ENCODE measurements at regions not wholly inside any gene's neighbourhood (a gene's known extent, or its start where the extent isn't known, plus 50 kb on each side); places are given as distances from the start of the nearest gene placed in this dataset.
"Not testable (repeated sequence)": the region's sequence is repeated elsewhere in the genome, so short reads cannot be mapped to it uniquely, and the experiment has no call there.

- Mint-ChIP-seq H3K4me1 (no peaks in the 10 kb centered on the region), H3K27ac (no peak overlapping the region), H3K27me3 (ENCODE audit: low read depth, poor library complexity) (no peaks in the 10 kb centered on the region), H3K4me3 (no peak overlapping the region), H3K9me3 (no peaks in the 10 kb centered on the region), H3K36me3 (ENCODE audit: low read depth) (no peaks in the 10 kb centered on the region)
- DNase-seq: no peak
- TF ChIP-seq CTCF (IDR thresholded peaks at IDR 0.05): no peak
Measured at GRCh38 chr6:115540077-115540869, 520.4 kb downstream of the FRK start.

- no peak for DNase-seq
- no peak for TF ChIP-seq CTCF (IDR thresholded peaks at IDR 0.05)
- Mint-ChIP-seq H3K27me3 (ENCODE audit: low read depth, poor library complexity) (no peaks in the 10 kb centered on the region), H3K36me3 (ENCODE audit: low read depth) (no peaks in the 10 kb centered on the region), H3K9me3 (no peaks in the 10 kb centered on the region), H3K4me1 (no peaks in the 10 kb centered on the region), H3K4me3 (no peak overlapping the region), H3K27ac (no peak overlapping the region)
Measured at GRCh38 chr6:115539531-115539930, 521.2 kb downstream of the FRK start.

DNA sequence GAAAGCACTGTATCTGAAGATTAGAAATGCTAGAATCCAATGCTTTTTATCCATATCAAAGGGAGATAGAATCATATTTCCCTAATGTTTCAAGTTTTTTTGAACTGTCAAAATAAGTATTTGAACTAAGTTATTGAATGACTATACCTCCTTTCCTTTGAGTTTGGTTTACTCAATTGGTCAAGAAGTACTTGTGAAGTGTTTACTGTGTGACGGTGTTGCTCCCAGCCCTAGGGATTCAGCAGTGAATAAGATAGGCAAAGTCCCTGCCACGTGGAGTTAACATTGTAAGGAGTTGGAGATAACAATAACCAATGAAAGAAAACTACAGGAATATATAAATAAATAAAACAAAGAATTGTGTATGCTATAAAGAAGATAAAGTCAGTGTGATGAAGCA is 535.9 kb downstream of the FRK start:
- Mint-ChIP-seq H3K4me1 (no peaks in the 10 kb centered on the region), H3K27me3 (ENCODE audit: low read depth, poor library complexity) (peaks cover 3% of the 10 kb centered on the region), H3K36me3 (ENCODE audit: low read depth) (no peaks in the 10 kb centered on the region), H3K4me3 (no peak overlapping the region), H3K9me3 (peaks cover 21% of the 10 kb centered on the region), H3K27ac (no peak overlapping the region)
- no peak for DNase-seq
- TF ChIP-seq CTCF (IDR thresholded peaks at IDR 0.05): no peak

DNA sequence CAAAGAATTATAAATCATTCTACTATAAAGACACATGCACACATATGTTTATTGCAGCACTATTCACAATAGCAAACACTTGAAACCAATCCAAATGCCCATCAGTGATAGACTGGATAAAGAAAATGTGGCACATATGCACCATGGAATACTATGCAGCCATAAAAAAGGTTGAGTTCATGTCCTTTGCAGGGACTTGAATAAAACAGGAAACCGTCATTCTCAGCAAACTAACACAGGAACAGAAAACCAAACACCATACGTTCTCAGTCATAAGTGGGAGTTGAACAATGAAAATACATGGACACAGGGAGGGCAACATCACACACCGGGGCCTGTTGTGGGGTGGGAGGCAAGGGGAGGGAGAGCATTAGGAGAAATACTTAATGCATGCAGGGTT is 538.9 kb downstream of the FRK start:
- H3K4me1 Mint-ChIP-seq; DNase-seq; H3K27me3 Mint-ChIP-seq (ENCODE audit: low read depth, poor library complexity); H3K27ac Mint-ChIP-seq; H3K4me3 Mint-ChIP-seq; H3K36me3 Mint-ChIP-seq (ENCODE audit: low read depth): not testable (repeated sequence)
- peaks cover 26% of the 10 kb centered on the region for H3K9me3 Mint-ChIP-seq

- no peaks in the 10 kb centered on the region for H3K36me3 Mint-ChIP-seq (ENCODE audit: low read depth)
- no peak overlapping the region for H3K4me3 Mint-ChIP-seq
- peaks cover 5% of the 10 kb centered on the region for H3K9me3 Mint-ChIP-seq
- no peaks in the 10 kb centered on the region for H3K4me1 Mint-ChIP-seq
- no peak for DNase-seq
- no peak for TF ChIP-seq CTCF (IDR thresholded peaks at IDR 0.05)
- no peak overlapping the region for H3K27ac Mint-ChIP-seq
- no peaks in the 10 kb centered on the region for H3K27me3 Mint-ChIP-seq (ENCODE audit: low read depth, poor library complexity)
Measured at GRCh38 chr6:115514656-115515055, 546.0 kb downstream of the FRK start.

GRCh38 chr6:115512923-115513322 is 547.8 kb downstream of the FRK start:
- Mint-ChIP-seq H3K27ac (no peak overlapping the region), H3K4me1 (no peaks in the 10 kb centered on the region), H3K4me3 (no peak overlapping the region), H3K27me3 (ENCODE audit: low read depth, poor library complexity) (no peaks in the 10 kb centered on the region), H3K36me3 (ENCODE audit: low read depth) (no peaks in the 10 kb centered on the region), H3K9me3 (no peaks in the 10 kb centered on the region)
- no peak for TF ChIP-seq CTCF (IDR thresholded peaks at IDR 0.05)
- no peak for DNase-seq
